HG02763 (cell line): ENCODE measurements at regions not wholly inside any gene's neighbourhood (a gene's known extent, or its start where the extent isn't known, plus 50 kb on each side); places are given as distances from the start of the nearest gene placed in this dataset.

ENCODE experiments used
- ATAC-seq: cut with Tn5 transposase; IDR thresholded peaks from one replicate; pipeline ENCODE4 v1.9.1; 2021; ENCODE audit warnings: mild to moderate bottlenecking, moderate library complexity; ENCODE audit not compliant: unreplicated experiment

DNA sequence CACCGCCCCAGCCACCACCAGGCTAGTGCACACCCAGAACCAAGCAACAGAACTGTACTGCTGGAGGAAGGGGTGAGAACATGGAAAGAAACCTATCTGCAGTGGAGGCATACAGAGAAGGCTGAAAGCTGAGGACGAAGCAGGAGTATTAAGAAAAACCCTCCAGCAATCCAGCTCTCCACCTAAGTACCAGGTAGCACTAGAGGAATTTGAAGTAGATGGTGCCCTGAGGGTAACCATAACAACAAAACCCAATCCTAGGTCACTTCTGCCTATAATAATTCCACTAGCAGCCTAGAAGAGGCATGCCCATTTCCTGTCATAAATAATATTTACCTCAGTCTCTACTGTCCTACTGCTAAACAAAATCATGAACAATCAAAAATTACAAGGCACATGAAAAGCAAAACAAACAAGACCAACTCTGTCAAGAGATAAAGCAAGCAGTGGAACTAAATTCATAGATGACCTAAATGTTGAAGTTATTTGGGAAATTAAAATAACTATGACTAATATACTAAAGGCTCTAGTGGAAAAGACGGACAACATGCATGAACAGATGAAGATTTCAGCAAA is 51.1 kb downstream of the HYCC1 start:
- ATAC-seq, result no peak

- no peak for ATAC-seq
Measured at GRCh38 chr7:22958742-22959141, 55.2 kb downstream of the HYCC1 start.

DNA sequence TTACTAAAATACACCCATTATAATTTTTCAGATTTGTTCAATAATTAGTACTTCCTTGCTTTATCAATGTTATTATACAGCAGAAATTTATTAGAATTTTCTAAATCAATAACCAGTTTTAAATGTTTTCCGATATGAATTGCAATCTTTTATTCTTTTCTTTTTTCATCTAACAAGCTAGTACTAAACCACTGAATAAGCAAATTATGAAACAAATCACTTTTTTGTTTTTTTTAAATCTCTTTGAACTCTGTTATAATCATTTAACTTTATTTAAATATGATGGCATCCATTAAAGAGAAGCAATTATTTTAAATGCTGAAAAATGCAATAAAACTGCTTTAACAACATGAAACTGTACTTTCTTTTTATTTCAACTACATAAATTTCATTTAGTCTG is 59.7 kb downstream of the HYCC1 start:
- ATAC-seq, result no peak

DNA sequence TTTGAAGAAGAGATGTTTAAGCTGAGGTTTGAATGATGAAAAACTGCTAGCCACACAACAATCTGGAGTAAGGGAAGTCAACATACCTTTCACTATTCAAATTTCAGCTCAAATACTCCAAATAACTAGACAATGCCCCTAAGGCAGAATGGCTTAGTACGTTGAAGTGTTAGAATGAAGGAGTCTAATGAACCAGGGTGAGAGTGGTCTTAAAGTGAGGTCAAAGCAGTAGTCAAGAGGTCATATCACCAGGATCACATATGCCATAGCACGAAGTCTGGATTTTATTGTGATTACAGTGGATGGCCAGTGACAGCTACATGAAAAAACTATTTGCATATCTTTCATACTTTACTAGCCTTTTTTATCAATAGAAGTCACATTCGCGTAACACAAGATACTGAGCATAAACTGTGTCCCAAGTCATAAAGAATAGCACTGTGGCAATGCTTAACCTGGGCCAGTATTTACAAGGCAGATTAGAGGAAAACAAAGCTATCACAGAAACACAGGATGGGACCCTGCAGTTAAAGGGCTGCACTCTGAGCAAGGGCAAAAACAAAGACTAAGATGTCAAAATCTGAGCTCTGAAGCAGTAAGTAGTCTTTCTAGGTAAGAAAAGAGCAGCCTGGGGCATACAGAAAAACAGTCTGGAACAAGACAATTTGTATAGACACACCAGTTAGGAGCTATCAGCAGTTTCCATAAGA is 61.5 kb downstream of the HYCC1 start:
- ATAC-seq, result no peak

GRCh38 chr7:22949944-22950343 is 64.0 kb downstream of the HYCC1 start:
- no peak for ATAC-seq

DNA sequence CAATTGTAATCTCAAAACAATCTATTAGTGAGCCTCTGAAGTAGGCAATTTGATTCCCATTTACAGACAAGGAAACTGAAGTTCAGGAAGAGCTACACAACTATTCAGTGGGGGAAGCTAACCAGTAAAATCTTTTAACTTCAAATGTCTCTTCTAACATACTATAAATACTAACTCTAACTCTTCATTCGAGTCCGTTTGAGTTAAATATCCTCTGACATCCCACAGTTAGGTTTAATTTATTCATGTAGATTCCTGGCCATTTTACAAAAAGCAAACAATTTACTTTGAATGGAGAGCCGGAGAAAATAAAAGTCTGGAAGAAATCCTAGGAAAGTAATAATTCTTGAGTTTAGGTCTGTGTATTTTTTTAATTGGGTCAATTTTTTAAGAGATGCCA is 64.7 kb downstream of the HYCC1 start:
- no peak for ATAC-seq

DNA sequence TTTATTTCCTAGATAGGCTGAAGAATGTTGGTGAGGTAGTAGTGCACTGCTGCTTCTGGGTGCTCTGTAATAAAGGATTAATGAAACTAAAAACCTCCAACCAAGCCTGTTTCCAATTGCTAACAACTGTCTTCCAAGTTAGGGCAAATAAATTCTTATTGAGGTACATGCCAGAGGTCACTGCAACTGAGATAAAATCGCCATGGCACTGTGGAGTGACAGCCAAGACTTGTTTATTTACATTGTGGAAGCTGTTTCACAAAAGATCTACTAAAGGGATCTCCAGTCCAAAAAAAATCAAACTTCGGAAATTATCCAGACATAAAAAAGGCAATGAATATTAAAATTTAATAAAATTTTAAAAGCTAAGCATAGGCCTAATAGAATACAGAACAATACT is 65.2 kb downstream of the HYCC1 start:
- no peak for ATAC-seq

DNA sequence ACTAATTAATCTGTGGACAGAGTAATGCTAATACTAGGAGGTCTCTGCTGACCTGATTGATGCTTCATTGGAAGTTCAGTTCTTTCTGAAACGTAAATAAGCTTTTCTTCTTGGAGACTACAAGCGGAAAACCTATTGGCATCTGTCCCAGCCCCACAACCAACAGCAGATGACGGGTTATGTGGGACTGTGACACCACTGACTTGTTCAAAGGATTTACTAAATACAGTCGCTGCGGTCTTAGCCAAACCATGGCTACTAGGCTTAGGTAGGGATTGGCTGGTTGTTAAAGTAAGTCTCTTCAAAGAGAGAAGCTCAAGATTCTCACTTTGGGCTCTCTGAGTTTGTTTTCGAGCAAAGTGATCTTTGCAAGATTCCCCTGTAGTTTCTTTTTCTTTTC is 68.3 kb downstream of the HYCC1 start:
- ATAC-seq, result no peak

DNA sequence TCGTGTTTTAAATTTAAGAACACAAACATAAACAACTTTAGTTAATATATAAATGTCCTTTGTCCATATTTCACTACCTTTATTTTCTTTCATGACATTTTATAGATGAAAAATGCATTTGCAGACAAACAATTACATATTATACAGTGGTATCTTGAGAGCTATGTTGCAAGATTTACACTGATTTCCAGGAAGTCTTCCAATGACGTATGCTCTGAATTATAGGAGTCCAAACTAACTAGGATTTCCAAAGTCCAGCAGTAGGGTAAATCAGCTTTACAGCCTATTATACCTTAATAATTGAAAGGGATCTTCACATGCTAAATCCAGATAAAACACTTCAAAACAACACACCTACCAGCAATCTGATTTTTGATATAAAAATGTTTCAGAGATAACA is 69.4 kb downstream of the HYCC1 start:
- no peak for ATAC-seq

DNA sequence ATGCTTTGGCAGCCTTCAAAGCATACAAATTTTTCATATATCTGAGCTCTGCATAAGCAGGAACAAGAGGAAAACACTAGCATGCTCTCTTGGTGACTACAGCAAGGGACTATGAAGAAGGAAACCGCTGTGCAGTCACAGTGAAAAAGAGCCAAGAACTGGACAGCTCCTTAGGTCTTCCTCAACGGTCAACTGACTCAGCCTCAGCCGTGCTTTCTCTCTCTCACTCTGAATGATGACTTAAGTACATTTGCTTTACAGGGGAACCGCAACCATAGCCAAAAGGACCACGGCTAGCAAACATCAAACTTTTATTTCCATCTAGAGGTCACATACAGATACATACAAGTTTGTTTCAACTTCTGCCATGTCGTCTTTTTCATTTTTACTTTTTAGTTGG is 69.9 kb downstream of the HYCC1 start:
- no peak for ATAC-seq

DNA sequence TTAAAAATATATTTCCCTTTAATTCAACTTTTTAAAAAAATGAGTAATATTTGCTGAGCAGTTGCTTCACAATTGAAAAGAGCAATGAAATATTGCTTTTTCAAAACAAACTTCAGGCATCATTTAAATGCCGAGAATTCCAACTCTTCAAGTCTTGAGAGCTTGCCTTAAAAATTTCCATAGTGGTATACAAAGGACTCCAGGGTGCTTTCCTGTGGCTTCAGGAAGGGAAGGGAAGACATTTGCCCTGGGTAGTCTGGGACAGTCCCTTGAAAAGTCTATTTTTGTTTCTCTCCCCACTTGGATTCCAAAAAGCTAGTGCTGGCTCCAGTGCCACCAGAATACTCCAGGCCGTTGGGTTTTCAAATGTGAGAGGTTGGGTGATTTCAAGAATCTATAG is 71.7 kb downstream of the HYCC1 start:
- ATAC-seq, result no peak

DNA sequence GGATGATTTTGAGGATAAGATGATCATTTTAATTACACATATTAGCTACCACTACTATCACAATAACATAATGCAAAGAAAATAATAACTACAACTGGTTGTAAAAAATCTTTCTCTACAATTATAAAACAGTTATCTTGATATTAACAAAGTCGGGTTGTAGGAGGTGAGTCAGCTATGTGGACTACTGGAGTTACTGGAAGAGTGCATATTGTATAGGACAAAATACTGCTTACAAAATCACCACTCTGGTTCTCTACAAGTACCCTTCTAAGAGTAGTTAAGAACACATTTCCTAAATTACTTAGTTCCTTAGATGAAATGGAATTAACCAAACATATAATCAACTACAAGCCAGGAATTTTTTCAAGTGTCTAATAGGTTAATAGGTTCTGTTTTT is 74.1 kb downstream of the HYCC1 start:
- ATAC-seq, result no peak

- no peak for ATAC-seq
Measured at GRCh38 chr7:22937946-22938345, 76.0 kb downstream of the HYCC1 start.

DNA sequence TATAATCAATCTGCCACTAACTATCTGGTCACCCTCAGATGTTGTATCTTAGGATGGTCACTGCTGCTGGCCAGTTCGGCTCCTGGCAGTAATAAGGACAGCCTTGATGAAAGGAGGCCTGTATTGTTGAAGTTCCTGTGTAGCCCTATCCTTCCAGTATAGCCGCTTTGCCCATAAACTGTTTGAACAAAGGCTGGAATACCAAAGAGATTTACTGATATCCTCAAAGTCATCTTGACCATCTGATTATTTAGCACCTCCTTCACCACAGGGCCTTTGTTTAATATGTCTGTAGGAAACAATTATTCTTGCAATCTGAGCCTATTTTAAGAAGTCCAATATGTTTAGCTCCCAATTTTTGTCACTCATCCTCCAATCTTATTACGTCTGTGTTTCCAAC is 77.7 kb downstream of the HYCC1 start:
- ATAC-seq, result no peak

GRCh38 chr7:22935269-22935668 is 78.7 kb downstream of the HYCC1 start:
- no peak for ATAC-seq

GRCh38 chr7:22934473-22935065 is 79.4 kb downstream of the HYCC1 start:
- ATAC-seq, result no peak

- ATAC-seq, result no peak
Measured at GRCh38 chr7:22934023-22934422, 79.9 kb downstream of the HYCC1 start.

- ATAC-seq, result no peak
Measured at GRCh38 chr7:22932896-22933295, 81.0 kb downstream of the HYCC1 start.

DNA sequence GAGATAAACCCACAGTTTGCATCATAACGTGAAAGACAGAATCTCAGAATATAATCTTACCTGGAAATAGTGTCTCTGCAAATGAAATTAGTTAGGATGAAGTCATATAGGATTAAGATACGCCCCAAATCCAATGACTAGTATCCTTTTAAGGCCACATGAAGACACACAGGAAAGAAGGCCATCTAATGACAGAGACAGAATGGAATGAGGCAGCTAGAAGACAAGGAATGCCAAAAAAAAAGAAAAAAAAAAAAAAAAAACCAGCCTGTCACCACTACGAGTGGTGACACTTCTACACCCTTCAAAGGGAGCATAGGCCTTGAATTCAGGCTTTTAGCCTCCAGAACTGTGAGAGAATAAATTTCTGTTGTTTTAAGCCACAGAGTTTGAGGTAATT is 82.9 kb downstream of the HYCC1 start:
- no peak for ATAC-seq

- ATAC-seq, result no peak
Measured at GRCh38 chr7:22922307-22922706, 91.6 kb downstream of the HYCC1 start.

GRCh38 chr7:22921386-22922086 is 92.4 kb downstream of the HYCC1 start:
- ATAC-seq, result no peak

DNA sequence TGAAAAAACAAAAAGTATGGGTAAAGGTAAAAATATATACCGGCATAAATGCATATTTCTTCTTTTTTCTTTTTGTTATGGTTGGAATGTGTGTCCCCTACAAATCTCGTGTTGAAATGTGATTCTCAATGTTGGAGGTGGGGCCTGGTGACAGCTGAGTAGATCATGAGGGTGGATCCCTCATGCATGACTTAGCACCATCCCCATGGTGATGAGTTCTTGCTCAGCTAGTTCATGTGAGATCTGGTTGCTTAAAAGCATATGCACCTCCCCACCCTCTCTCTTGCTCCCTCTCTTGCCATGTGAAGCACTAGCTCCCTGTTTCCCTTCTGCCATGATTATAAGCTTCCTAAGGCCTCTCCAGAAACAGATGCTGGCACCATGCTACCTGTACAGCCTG is 93.3 kb downstream of the HYCC1 start:
- ATAC-seq, result no peak
